ENCODE measurements at regions not wholly inside any gene's neighbourhood (a gene's known extent, or its start where the extent isn't known, plus 50 kb on each side); places are given as distances from the start of the nearest gene placed in this dataset.

GRCh38 chr16:64238571-64238970 lies 883.3 kb downstream of the CDH11 start:
- TF ChIP-seq EGR1 (IDR thresholded peaks at IDR 0.05): no peak
- TF ChIP-seq YY1 (IDR thresholded peaks at IDR 0.05; ENCODE audit: low read depth): no peak

DNA sequence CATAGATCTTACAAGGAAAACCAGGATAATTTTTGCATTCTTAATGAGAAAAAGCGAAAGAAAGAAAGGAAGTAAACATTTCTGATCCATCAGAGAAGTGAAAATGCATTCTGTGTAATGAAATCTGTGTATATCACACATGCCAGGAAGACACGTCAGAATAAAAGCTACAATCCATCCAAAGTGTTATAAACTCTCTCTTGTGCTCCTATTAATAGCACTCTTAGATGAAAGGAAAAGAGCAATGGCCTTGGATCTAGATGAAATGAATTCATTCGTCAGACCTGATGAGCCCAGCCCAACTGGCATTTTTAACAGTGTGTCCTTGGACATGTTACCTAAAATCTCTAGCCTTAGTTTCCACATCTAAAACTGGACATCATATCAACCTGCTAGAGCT lies 885.5 kb downstream of the CDH11 start:
- TF ChIP-seq CEBPB (IDR thresholded peaks at IDR 0.05): no peak

DNA sequence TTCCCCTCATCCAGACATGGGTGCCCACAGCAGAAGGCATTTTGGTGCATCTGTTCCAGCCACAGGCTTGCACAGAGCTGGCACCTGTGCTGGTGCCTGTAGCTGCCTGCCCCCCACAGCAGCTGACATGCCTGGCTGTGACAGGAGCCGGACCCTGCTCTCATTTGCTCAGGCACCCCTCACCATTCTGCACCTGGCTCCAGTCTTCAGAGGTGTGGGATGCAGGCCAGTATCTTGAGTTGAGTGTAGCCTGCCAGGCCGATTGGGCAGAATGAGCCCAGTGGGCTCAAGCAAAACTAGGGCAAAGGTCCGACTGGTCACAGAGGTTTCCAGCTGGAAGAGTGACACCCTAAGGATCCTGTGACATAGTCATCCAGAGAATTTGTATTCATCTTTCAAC lies 887.7 kb downstream of the CDH11 start:
- TF ChIP-seq ZBTB7A (IDR thresholded peaks at IDR 0.05; ENCODE audit: low read depth): no peak
- TF ChIP-seq CREB1 (IDR thresholded peaks at IDR 0.05; ENCODE audit: low read depth): no peak
- no peak for TF ChIP-seq EGR1 (IDR thresholded peaks at IDR 0.05)
- TF ChIP-seq TCF12 (IDR thresholded peaks at IDR 0.05; ENCODE audit: low read depth): no peak
- TF ChIP-seq CEBPB (IDR thresholded peaks at IDR 0.05): no peak
- no peak for TF ChIP-seq FOXM1 (IDR thresholded peaks at IDR 0.05; ENCODE audit: borderline replicate concordance, low read depth)
- no peak for TF ChIP-seq RAD21 (IDR thresholded peaks at IDR 0.05; ENCODE audit: low read depth)
- no peak for TF ChIP-seq REST (IDR thresholded peaks at IDR 0.05; ENCODE audit: low read depth)
- TF ChIP-seq NFIC (IDR thresholded peaks at IDR 0.05): no peak
- TF ChIP-seq EP300 (IDR thresholded peaks at IDR 0.05; ENCODE audit: borderline replicate concordance): no peak
- TF ChIP-seq, protein P1, sequence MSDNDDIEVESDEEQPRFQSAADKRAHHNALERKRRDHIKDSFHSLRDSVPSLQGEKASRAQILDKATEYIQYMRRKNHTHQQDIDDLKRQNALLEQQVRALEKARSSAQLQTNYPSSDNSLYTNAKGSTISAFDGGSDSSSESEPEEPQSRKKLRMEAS (IDR thresholded peaks at IDR 0.05): no peak
- no peak for TF ChIP-seq YY1 (IDR thresholded peaks at IDR 0.05; ENCODE audit: low read depth)
- no peak for TF ChIP-seq TAF1 (IDR thresholded peaks at IDR 0.05; ENCODE audit: low read depth)
- TF ChIP-seq TEAD4 (IDR thresholded peaks at IDR 0.05): no peak
- no peak for TF ChIP-seq USF1 (IDR thresholded peaks at IDR 0.05)

GRCh38 chr16:64225696-64226095 lies 896.2 kb downstream of the CDH11 start:
- TF ChIP-seq EP300 (IDR thresholded peaks at IDR 0.05; ENCODE audit: borderline replicate concordance) (no peak), CEBPB (IDR thresholded peaks at IDR 0.05) (no peak), TEAD4 (IDR thresholded peaks at IDR 0.05) (no peak), EGR1 (IDR thresholded peaks at IDR 0.05) (no peak), RAD21 (IDR thresholded peaks at IDR 0.05; ENCODE audit: low read depth) (no peak), TCF12 (IDR thresholded peaks at IDR 0.05; ENCODE audit: low read depth) (no peak), CREB1 (IDR thresholded peaks at IDR 0.05; ENCODE audit: low read depth) (no peak), YY1 (IDR thresholded peaks at IDR 0.05; ENCODE audit: low read depth) (no peak), TAF1 (IDR thresholded peaks at IDR 0.05; ENCODE audit: low read depth) (no peak), NFIC (IDR thresholded peaks at IDR 0.05) (no peak), FOXM1 (IDR thresholded peaks at IDR 0.05; ENCODE audit: borderline replicate concordance, low read depth) (no peak), REST (IDR thresholded peaks at IDR 0.05; ENCODE audit: low read depth) (no peak), USF1 (IDR thresholded peaks at IDR 0.05) (no peak), ZBTB7A (IDR thresholded peaks at IDR 0.05; ENCODE audit: low read depth) (no peak)
- TF ChIP-seq, protein P1 (IDR thresholded peaks at IDR 0.05): no peak

- no peak for TF ChIP-seq TEAD4 (IDR thresholded peaks at IDR 0.05)
- no peak for TF ChIP-seq NFIC (IDR thresholded peaks at IDR 0.05)
- TF ChIP-seq YY1 (IDR thresholded peaks at IDR 0.05; ENCODE audit: low read depth): no peak
- TF ChIP-seq REST (IDR thresholded peaks at IDR 0.05; ENCODE audit: low read depth): no peak
- TF ChIP-seq TAF1 (IDR thresholded peaks at IDR 0.05; ENCODE audit: low read depth): no peak
- no peak for TF ChIP-seq FOXM1 (IDR thresholded peaks at IDR 0.05; ENCODE audit: borderline replicate concordance, low read depth)
- no peak for TF ChIP-seq EP300 (IDR thresholded peaks at IDR 0.05; ENCODE audit: borderline replicate concordance)
- no peak for TF ChIP-seq CEBPB (IDR thresholded peaks at IDR 0.05)
- TF ChIP-seq ZBTB7A (IDR thresholded peaks at IDR 0.05; ENCODE audit: low read depth): no peak
- TF ChIP-seq TCF12 (IDR thresholded peaks at IDR 0.05; ENCODE audit: low read depth): no peak
Observed at GRCh38 chr16:64225036-64225435, 896.8 kb downstream of the CDH11 start.
